ENCODE measurements at regions not wholly inside any gene's neighbourhood (a gene's known extent, or its start where the extent isn't known, plus 50 kb on each side); places are given as distances from the start of the nearest gene placed in this dataset.

DNA sequence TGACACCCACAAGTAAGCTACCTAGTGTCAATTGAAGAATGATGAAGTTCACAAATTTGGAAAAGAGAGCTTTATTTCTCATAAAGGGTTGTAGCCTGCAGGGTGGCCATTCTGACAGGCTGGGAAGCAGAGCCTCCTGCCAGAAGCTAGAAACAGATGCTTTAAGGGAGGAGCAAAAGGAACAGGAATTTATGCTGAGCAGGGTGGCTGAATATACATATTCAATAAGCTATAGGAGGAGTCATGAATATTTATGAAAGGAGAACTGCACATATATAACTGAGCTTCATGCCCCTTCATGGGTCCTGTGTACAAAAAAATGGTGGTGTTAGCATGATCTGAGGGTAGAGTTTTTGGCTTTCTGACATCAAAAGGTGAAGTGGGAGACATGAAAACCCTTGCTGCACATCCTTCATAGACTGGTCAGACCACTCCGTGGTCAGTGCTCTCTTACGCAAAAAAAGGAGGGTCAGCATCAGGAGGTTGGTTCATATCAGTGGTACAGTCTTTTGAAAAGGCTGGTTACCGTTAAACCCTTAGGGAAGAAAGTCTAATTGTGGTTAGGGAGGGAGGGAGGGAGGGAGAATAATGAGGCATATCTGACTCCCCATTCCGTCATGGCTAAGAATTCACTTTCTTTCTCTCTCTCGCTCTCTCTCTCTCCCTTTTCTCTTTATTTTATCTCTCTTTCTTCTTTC lies 121.4 kb downstream of the LUZP4 start:
- H3K4me1 Mint-ChIP-seq: no peaks in the 10 kb centered on the region
- Histone ChIP-seq H3K4me3 (ENCODE audit: control insufficient read depth in 1 of 2, extremely low read depth in 1 of 2, low read length in 1 of 2) (no peak overlapping the region), H3K36me3 (ENCODE audit: control insufficient read depth in 2 of 2, extremely low read depth in 1 of 2, insufficient read depth in 1 of 2, low read length in 1 of 2) (no peaks in the 10 kb centered on the region), H3K27ac (ENCODE audit: low read length) (no peak overlapping the region), H3K9me3 (no peaks in the 10 kb centered on the region), H3K27me3 (replicated peaks in 1 of 2; ENCODE audit: control insufficient read depth in 2 of 2, extremely low read depth in 1 of 2, insufficient read depth in 2 of 2, low read length in 1 of 2) (no peaks in the 10 kb centered on the region), H3K4me1 (ENCODE audit: control insufficient read depth in 1 of 2, extremely low read depth in 1 of 2, insufficient read depth in 2 of 2, low read length in 2 of 2) (no peaks in the 10 kb centered on the region)
- no peaks in the 10 kb centered on the region for H3K36me3 Mint-ChIP-seq
- no peaks in the 10 kb centered on the region for H3K9me3 Mint-ChIP-seq
- ChIA-PET POLR2A (no interaction called here), CTCF (interaction anchor here in 1 of 2 donors (0.6 kb wide), 1 partner anchor 1124 kb away, joined by 3 read pairs; no protein-coding TSS in a partner anchor)
- DNase-seq (no peak), ATAC-seq (replicated peaks in 1 of 4) (no peak)
- peaks cover 0 to 16% of the 10 kb centered on the region in 2 donors for H3K27me3 Mint-ChIP-seq
- H3K27ac Mint-ChIP-seq: no peak overlapping the region
- no peak overlapping the region for H3K4me3 Mint-ChIP-seq
- WGBS (ENCODE audit: insufficient coverage): no CpG with 5 or more reads among the region's 5 CpGs

DNA sequence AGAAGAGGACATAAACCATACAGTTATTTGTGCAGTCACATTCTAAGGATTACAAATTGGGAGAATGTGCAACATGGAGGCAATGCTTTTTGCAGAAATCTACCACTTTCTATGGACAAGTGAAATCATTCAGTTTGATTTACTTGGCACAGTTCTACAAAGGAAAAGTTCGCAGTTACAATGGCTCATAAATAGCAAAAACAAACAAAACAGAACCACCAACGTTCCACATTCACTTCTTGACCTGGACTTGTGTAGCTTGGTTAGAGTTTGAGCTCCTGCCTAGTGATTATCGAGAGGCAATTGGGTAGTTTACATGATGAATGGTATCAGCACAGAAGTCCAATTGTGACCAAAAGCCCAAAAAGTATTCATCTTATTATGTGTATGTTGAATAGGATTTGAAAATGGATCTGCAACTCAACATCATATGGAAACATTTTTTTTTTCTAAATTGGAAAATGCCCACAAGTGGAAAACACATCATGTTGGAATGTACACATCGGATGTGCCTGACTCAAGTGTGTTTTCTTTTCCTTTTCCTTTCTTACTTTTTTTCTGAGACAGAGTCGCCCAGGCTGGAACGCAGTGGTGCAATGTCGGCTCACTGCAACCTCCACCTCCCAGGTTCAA lies 123.8 kb downstream of the LUZP4 start:
- DNase-seq: no peak
- Mint-ChIP-seq H3K4me1 (no peaks in the 10 kb centered on the region), H3K4me3 (no peak overlapping the region), H3K27me3 (peaks cover 0 to 25% of the 10 kb centered on the region in 2 donors), H3K9me3 (no peaks in the 10 kb centered on the region), H3K36me3 (no peaks in the 10 kb centered on the region), H3K27ac (no peak overlapping the region)
- Histone ChIP-seq H3K9me3 (no peaks in the 10 kb centered on the region), H3K27me3 (replicated peaks in 1 of 2; ENCODE audit: control insufficient read depth in 2 of 2, extremely low read depth in 1 of 2, insufficient read depth in 2 of 2, low read length in 1 of 2) (no peaks in the 10 kb centered on the region), H3K36me3 (ENCODE audit: control insufficient read depth in 2 of 2, extremely low read depth in 1 of 2, insufficient read depth in 1 of 2, low read length in 1 of 2) (no peaks in the 10 kb centered on the region), H3K4me3 (ENCODE audit: control insufficient read depth in 1 of 2, extremely low read depth in 1 of 2, low read length in 1 of 2) (no peak overlapping the region), H3K4me1 (ENCODE audit: control insufficient read depth in 1 of 2, extremely low read depth in 1 of 2, insufficient read depth in 2 of 2, low read length in 2 of 2) (no peaks in the 10 kb centered on the region), H3K27ac (ENCODE audit: low read length) (no peak overlapping the region)
- CTCF ChIA-PET: no interaction called here
- no peak for ATAC-seq (replicated peaks in 1 of 4)
- POLR2A ChIA-PET: no interaction called here
- no CpG with 5 or more reads among the region's 7 CpGs for WGBS (ENCODE audit: insufficient coverage)

DNA sequence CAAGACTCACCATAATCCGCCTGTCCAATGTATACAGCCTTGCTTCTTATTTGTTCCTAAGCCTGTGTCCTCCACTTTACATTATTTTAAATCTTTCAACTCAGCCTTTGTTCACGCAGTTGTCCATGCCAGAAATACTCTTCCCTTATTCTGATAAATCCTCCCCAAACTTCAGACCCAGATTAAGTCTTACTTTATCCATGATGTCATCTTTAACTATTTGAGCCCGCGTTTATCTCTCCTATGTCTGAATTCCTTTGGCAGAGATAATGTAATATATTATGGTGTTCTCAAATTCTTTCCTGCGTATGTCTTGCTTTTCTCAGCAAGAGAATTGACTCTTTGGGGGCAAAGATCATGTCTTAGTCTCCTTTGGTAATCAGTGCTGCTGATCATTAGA lies 129.6 kb downstream of the LUZP4 start:
- WGBS (ENCODE audit: insufficient coverage): no CpG with 5 or more reads among the region's 5 CpGs
- DNase-seq: no peak
- H3K36me3 Mint-ChIP-seq: no peaks in the 10 kb centered on the region
- Histone ChIP-seq H3K27me3 (replicated peaks in 1 of 2; ENCODE audit: control insufficient read depth in 2 of 2, extremely low read depth in 1 of 2, insufficient read depth in 2 of 2, low read length in 1 of 2) (no peaks in the 10 kb centered on the region), H3K27ac (ENCODE audit: low read length) (no peak overlapping the region), H3K36me3 (ENCODE audit: control insufficient read depth in 2 of 2, extremely low read depth in 1 of 2, insufficient read depth in 1 of 2, low read length in 1 of 2) (no peaks in the 10 kb centered on the region), H3K4me3 (ENCODE audit: control insufficient read depth in 1 of 2, extremely low read depth in 1 of 2, low read length in 1 of 2) (no peak overlapping the region), H3K9me3 (no peaks in the 10 kb centered on the region), H3K4me1 (ENCODE audit: control insufficient read depth in 1 of 2, extremely low read depth in 1 of 2, insufficient read depth in 2 of 2, low read length in 2 of 2) (no peaks in the 10 kb centered on the region)
- H3K9me3 Mint-ChIP-seq: peaks cover 0 to 2% (median 0%) of the 10 kb centered on the region in 3 donors
- ChIA-PET POLR2A (no interaction called here), CTCF (no interaction called here)
- no peak for ATAC-seq (replicated peaks in 1 of 4)
- no peaks in the 10 kb centered on the region for H3K4me1 Mint-ChIP-seq
- peaks cover 0 to 28% of the 10 kb centered on the region in 2 donors for H3K27me3 Mint-ChIP-seq
- no peak overlapping the region for H3K4me3 Mint-ChIP-seq
- no peak overlapping the region for H3K27ac Mint-ChIP-seq

DNA sequence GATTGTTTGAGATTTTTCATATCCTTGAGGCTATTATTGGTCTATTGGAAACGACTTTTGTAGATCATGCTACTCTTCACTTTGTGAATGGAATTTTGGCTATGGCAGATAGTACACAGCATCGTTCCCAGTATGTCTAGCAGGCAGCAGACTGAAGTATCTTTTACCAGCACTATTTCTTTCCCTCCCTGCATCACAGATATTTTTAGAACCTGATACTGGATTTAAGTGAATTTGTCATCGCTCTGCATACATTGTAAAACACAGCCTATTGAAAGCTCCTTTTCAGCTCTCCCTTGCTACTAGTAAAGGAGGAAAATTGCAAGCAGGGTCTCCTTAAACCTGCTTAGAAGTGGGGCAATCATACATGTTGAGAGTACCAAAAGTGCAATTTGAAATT lies 133.6 kb downstream of the LUZP4 start:
- no peaks in the 10 kb centered on the region for H3K36me3 Mint-ChIP-seq
- Histone ChIP-seq H3K9me3 (no peaks in the 10 kb centered on the region), H3K4me3 (ENCODE audit: control insufficient read depth in 1 of 2, extremely low read depth in 1 of 2, low read length in 1 of 2) (no peak overlapping the region), H3K27ac (ENCODE audit: low read length) (no peak overlapping the region), H3K4me1 (ENCODE audit: control insufficient read depth in 1 of 2, extremely low read depth in 1 of 2, insufficient read depth in 2 of 2, low read length in 2 of 2) (no peaks in the 10 kb centered on the region), H3K36me3 (ENCODE audit: control insufficient read depth in 2 of 2, extremely low read depth in 1 of 2, insufficient read depth in 1 of 2, low read length in 1 of 2) (no peaks in the 10 kb centered on the region), H3K27me3 (replicated peaks in 1 of 2; ENCODE audit: control insufficient read depth in 2 of 2, extremely low read depth in 1 of 2, insufficient read depth in 2 of 2, low read length in 1 of 2) (no peaks in the 10 kb centered on the region)
- H3K27ac Mint-ChIP-seq: no peak overlapping the region
- H3K4me1 Mint-ChIP-seq: no peaks in the 10 kb centered on the region
- ChIA-PET CTCF (no interaction called here), POLR2A (no interaction called here)
- ATAC-seq (replicated peaks in 1 of 4): no peak
- peaks cover 0 to 4% (median 2%) of the 10 kb centered on the region in 3 donors for H3K9me3 Mint-ChIP-seq
- H3K4me3 Mint-ChIP-seq: no peak overlapping the region
- peaks cover 0 to 22% of the 10 kb centered on the region in 2 donors for H3K27me3 Mint-ChIP-seq
- DNase-seq: no peak
- no CpG with 5 or more reads among the region's 3 CpGs for WGBS (ENCODE audit: insufficient coverage)

DNA sequence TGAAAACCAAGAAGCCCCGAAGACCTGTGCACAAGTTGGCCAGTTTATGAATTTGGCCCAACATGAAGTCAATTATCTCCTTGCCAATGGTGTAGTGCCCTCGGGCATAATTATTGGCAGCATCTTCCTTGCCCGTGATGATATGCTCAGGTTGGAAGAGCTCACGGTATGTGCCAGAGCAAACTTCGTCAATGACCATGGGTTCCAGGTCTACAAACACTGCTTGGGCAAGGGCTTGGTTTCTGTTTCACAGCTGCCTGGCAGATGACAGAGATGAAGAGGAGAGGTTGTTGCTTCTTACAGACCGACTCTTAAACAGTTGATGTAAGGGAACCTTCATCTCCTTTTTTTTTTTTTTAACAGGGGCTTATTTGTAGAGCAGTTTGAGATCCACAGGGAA lies 135.6 kb upstream of the PLS3 start:
- CTCF ChIA-PET: no interaction called here
- H3K27me3 ChIP-seq (replicated peaks in 1 of 2; ENCODE audit: control insufficient read depth in 2 of 2, extremely low read depth in 1 of 2, insufficient read depth in 2 of 2, low read length in 1 of 2): no peaks in the 10 kb centered on the region
- H3K36me3 ChIP-seq (ENCODE audit: control insufficient read depth in 2 of 2, extremely low read depth in 1 of 2, insufficient read depth in 1 of 2, low read length in 1 of 2): no peaks in the 10 kb centered on the region
- Mint-ChIP-seq H3K9me3 (peaks cover 0 to 4% (median 2%) of the 10 kb centered on the region in 3 donors), H3K4me1 (no peaks in the 10 kb centered on the region), H3K36me3 (no peaks in the 10 kb centered on the region), H3K27ac (no peak overlapping the region), H3K4me3 (no peak overlapping the region), H3K27me3 (peaks cover 0 to 21% of the 10 kb centered on the region in 2 donors)
- no peaks in the 10 kb centered on the region for H3K4me1 ChIP-seq (ENCODE audit: control insufficient read depth in 1 of 2, extremely low read depth in 1 of 2, insufficient read depth in 2 of 2, low read length in 2 of 2)
- H3K9me3 ChIP-seq: no peaks in the 10 kb centered on the region
- H3K27ac ChIP-seq (ENCODE audit: low read length): no peak overlapping the region
- POLR2A ChIA-PET: interaction anchor here in 1 of 2 donors (0.6 kb wide), 1 partner anchor 203 kb away, joined by 3 read pairs; no protein-coding TSS in a partner anchor
- ATAC-seq (replicated peaks in 1 of 4) (no peak), DNase-seq (no peak)
- H3K4me3 ChIP-seq (ENCODE audit: control insufficient read depth in 1 of 2, extremely low read depth in 1 of 2, low read length in 1 of 2): no peak overlapping the region
- 82% methylated on average over 2 of the region's 6 CpGs for WGBS (ENCODE audit: insufficient coverage)

DNA sequence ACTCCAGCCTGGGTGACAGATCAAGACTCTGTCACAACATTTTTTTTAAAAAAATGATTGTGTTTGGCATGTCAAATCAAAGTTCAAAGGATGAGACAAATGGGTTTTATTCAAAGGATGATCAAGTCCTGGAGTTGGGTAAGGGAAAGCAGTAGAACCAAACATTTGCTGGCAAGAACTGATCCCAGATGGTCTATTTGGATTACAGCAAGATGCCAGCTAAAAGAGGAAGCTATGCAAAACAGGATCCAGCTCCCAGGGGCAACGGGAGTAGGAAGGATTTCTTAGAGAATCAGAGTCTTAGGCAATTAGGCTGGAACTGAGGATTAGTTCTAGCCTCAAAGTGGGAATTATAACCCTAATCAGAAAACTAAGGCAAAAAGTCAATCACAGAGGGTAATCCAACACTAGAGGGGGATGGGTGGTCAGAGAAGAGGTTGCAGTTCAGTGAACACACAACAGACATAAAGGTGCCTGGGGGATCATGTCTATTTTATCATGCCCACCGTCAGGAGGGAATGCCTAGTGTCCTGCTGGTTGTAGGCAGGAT lies 133.0 kb upstream of the PLS3 start:
- Histone ChIP-seq H3K9me3 (no peaks in the 10 kb centered on the region), H3K4me3 (ENCODE audit: control insufficient read depth in 1 of 2, extremely low read depth in 1 of 2, low read length in 1 of 2) (no peak overlapping the region), H3K27ac (ENCODE audit: low read length) (no peak overlapping the region), H3K27me3 (replicated peaks in 1 of 2; ENCODE audit: control insufficient read depth in 2 of 2, extremely low read depth in 1 of 2, insufficient read depth in 2 of 2, low read length in 1 of 2) (no peaks in the 10 kb centered on the region), H3K36me3 (ENCODE audit: control insufficient read depth in 2 of 2, extremely low read depth in 1 of 2, insufficient read depth in 1 of 2, low read length in 1 of 2) (no peaks in the 10 kb centered on the region), H3K4me1 (ENCODE audit: control insufficient read depth in 1 of 2, extremely low read depth in 1 of 2, insufficient read depth in 2 of 2, low read length in 2 of 2) (no peaks in the 10 kb centered on the region)
- H3K9me3 Mint-ChIP-seq: peaks cover 0 to 4% (median 2%) of the 10 kb centered on the region in 3 donors
- WGBS (ENCODE audit: insufficient coverage): 40% methylated on average over 1 of the region's 2 CpGs
- H3K27me3 Mint-ChIP-seq: peaks cover 0 to 23% of the 10 kb centered on the region in 2 donors
- H3K27ac Mint-ChIP-seq: no peak overlapping the region
- H3K36me3 Mint-ChIP-seq: no peaks in the 10 kb centered on the region
- H3K4me3 Mint-ChIP-seq: no peak overlapping the region
- ChIA-PET CTCF (no interaction called here), POLR2A (no interaction called here)
- H3K4me1 Mint-ChIP-seq: no peaks in the 10 kb centered on the region
- DNase-seq (no peak), ATAC-seq (replicated peaks in 1 of 4) (no peak)

Data from T-cell (primary cell).